LHCN-M2 (cell line): ENCODE measurements at regions not wholly inside any gene's neighbourhood (a gene's known extent, or its start where the extent isn't known, plus 50 kb on each side); places are given as distances from the start of the nearest gene placed in this dataset.
"Not testable (repeated sequence)": the region's sequence is repeated elsewhere in the genome, so short reads cannot be mapped to it uniquely, and the experiment has no call there.

Experiments used
- DNase-seq: peaks from one replicate; pipeline ENCODE4 v3.0.0-alpha.2; 2012; ENCODE audit warnings: low read depth

DNA sequence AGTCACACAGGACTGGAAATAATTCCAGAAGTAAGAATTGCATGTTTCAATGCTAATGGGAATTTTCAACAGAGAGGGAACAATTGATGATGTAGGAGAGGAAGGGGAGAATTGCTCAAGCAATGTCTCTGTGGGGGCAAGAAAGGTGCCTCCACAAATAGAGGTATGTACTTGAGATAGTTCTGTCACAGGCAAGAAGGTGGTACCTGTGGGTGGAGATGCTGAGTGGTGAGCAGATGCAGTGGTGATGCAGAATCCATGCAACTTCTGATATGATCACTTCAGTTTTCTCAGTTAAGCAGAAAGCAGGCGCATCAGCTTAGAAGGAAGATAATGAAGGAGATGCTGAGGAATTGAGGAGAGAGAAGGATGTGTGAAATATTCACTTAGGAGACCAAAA is 55.1 kb upstream of the SEC24B start:
- no peak for DNase-seq

DNA sequence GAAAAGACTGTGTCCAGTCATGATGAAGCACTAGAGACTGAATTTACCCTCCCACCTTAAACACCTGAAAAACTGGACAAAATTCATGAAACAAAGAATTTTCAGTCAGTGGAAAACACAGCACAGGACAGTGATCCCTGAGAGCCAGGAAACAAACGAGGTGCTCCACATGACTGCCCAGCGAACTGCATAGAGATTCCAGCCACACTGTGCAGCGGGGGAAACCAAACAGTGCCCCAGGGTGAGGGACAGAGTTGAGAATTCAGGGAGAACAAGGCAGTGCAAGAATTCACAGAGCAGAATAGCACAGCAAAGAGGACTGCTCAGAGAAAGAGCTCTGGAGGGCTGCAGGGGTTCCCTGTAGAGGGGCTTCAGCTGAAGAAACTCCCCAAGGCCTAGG is 55.5 kb upstream of the SEC24B start:
- DNase-seq: no peak

DNA sequence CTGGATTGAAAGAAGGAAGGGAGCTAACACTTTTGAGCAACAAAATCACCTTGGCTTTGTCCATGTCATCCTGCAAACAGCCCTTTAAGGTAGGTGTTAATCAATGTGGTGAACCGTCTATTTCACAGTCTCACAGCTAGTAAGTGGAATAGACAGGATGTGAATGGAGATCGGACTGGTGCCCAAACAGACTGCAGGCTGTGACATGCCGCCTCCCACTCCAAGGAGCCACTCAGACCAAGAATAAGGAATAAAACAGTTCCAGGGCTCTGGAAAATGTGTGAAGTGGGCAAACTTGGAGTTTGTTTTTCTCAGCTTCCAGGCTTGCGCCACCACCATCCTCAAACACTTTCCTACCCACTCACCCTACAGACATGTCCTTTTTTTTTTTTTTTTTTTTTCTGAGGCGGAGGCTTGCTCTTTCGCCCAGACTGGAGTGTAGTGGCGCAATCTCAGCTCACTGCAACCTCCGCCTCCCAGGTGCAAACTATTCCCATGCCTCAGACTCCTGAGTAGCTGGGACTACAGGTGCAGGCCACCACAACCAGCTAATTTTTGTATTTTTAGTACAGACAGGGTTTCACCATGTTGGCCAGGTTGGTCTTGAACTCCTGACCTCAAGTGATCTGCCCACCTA is 57.7 kb upstream of the SEC24B start:
- no peak for DNase-seq

DNA sequence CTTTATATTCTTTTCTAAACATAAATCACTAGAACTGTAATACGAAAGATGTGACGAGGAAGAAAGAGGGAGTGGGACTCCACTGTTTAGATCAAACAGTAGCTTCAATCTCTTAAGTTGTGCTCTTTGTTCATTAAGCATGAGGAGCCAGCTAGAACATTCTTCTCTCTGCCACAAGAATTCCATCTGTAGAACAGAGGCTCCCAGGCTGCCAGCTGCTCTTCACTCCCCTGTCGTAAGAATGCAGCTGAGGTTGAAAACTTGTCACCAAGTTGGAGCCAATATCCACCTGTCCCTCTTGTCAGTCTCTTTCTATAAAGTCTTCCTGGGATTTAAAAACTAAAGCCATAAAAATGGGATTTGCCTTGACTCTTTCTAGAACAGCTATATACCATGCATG is 65.0 kb upstream of the SEC24B start:
- DNase-seq: peak; percentile 92

DNA sequence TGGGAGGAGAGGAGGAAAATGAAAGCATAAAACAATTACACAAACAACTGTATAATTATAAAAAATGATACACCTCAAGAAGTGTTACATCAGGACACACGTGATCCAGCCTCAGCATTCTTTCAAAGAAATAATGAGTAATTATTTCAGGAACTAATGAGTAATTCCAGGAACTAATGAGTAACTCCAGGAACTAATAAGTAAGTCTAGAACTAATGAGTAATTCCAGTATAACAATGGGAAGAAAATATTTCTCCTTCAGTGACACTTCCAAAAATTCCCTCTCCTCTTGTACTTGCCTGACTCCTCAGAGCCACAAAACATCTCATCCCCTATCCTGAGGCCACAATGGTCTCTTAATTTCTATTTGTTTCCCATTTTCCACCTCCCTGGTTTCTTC is 63.5 kb upstream of the COL25A1 start:
- no peak for DNase-seq

DNA sequence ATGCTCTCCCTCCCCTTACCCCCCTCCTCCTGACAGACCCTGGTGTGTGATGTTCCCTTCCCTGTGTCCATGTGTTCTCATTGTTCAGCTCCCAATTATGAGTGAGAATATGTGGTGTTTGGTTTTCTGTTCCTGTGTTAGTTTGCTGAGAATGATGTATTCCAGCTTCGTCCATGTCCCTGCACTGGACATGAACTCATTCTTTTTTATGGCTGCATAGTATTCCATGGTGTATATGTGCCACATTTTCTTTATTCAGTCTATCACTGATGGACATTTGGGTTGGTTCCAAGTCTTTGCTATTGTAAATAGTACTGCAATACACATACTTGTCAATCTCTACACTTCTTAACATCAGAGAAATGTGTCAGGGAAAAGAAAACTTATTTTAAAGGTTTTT is 62.8 kb upstream of the COL25A1 start:
- DNase-seq: not testable (repeated sequence)

DNA sequence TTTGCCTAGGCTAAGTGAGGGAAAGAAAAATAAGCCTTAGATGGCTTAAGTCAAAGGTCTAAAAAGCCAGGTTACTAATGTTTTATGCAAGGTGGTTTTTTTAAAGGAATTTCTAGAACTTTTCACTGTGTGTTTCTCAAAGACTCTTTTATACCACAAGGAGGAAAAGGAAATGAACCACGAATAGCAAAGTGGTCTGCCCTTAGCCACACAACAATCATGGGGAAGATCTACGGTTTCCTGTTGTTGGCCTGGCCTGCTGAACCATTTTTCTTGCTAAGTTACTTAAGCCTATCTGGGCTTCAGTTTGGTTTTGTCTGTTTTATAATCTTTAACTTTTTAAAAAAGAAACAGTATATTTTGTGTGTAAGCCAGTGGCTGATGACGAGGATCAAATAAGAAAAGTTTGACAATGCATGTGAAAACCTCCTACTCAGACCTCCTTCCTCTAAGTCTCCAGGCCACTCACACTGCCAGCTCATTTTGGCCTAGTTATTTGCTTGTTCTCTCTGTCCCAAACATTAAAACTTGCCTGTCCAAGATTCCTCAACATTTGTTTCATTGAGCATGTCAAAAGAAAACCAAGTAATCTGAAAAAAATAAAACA is 56.7 kb upstream of the COL25A1 start:
- DNase-seq: no peak

DNA sequence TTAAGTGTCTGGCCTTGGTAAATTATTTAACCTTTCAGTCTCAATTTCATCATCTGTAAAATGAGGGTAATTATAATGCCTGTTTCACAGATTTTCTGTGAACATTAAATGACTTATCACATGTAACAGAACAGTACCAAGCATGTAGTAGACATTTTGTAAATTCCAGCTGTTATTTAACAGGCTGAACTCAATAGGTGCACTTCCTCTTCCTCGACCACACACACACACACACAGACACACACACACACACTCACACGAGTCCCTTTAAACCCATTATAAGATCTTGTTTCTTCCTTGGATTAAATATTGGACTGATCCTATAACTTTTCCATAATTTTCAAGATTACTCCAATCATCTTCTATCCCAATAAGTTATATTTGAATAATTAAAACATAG is 53.4 kb upstream of the COL25A1 start:
- no peak for DNase-seq

DNA sequence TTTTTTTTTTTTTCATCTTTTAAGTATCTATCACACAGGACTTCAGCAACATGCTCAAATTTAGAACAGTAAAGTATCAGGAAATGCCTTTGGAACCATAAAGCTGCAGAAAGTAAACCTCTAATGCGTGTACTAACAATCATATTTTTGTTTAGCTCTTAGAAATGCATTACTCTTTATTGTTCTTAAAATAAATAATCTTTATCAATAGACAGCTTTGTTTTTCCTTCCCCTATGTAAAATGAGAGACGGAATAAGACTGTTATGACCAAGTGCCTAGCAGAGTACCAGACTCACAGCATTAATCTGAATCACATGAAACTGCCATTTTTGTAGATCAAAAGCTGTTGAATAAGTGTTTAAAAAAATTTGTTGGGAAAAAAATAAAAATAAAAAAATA is 50.5 kb upstream of the COL25A1 start:
- no peak for DNase-seq
